Left lung (tissue), 4 donors: ENCODE measurements at regions not wholly inside any gene's neighbourhood (a gene's known extent, or its start where the extent isn't known, plus 50 kb on each side); places are given as distances from the start of the nearest gene placed in this dataset.

ENCODE experiments used
- ATAC-seq: fragments of 200-7000 bp; cut with Tn5 transposase; one replicate; pipeline ENCODE4 v1.9.1; 2020; ENCODE audit warnings: moderate library complexity
- DNase-seq, 4 donors: peaks; one replicate each; pipeline ENCODE4 v3.0.0-alpha.2; 2013 to 2020
- H3K27ac ChIP-seq, 2 donors: fragments of 200-600 bp; sonication (generic) in 1 of 2; one replicate each; pipeline versions ENCODE4 v1.5.0 to v1.8.0; 2020 to 2021
- H3K27me3 ChIP-seq, 2 donors: fragments of 200-600 bp; sonication (generic) in 1 of 2; one replicate each; pipeline versions ENCODE4 v1.5.0 to v1.8.0; 2020 to 2021
- H3K36me3 ChIP-seq, 2 donors: fragments of 200-600 bp; sonication (generic) in 1 of 2; one replicate each; pipeline versions ENCODE4 v1.5.0 to v1.8.0; 2020 to 2021
- H3K4me1 ChIP-seq, 2 donors: fragments of 200-600 bp; one replicate each; pipeline ENCODE4 v1.8.0; 2021
- H3K4me3 ChIP-seq, 2 donors: fragments of 200-600 bp; sonication (generic) in 1 of 2; one replicate each; pipeline versions ENCODE4 v1.5.0 to v1.8.0; 2020 to 2021; ENCODE audit warnings: mild to moderate bottlenecking in 1 of 2
- H3K9me3 ChIP-seq, 2 donors: fragments of 200-600 bp; sonication (generic) in 1 of 2; one replicate each; pipeline versions ENCODE4 v1.5.0 to v1.8.0; 2020 to 2021
- intact Hi-C, 2 donors: fragments of 100-400 bp; cut with DNase I; formaldehyde crosslinking; loops; one replicate each; pipeline versions ENCODE4 v1.11.2 to v1.14.2; 2022
- TF ChIP-seq, protein P1 (sequence below), 2 donors: fragments of 200-600 bp; sonication (generic) in 1 of 2; IDR thresholded peaks; one replicate each; pipeline versions ENCODE4 v1.5.0 to v1.8.0; 2021; ENCODE audit warnings: antibody characterized with exemption in 2 of 2
- donor health status: DM: no; HTN: yes; CAD: no.
- donor health status: DM: no; HTN: no; CAD: no.

DNA sequence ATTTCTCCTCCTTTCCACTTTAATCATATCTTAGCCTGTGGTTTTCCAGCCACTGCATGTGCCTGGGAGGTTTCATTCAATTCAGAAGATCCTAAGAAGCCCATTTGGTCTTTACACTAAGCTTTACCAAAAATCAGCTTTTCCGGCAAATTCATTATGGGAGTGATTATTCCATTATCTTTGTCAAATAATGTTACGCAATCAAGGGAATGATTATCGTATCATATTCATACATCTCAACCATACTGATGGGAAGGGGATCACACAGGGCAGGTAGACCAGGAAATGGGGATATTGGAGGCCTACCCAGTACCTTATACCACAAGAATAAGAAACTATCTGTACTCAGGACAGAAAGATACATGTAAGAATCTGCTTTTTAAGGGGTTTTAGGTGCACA, 440.5 kb downstream of the GPATCH2 start:
- DNase-seq: no peak
- Histone ChIP-seq H3K4me1 (no peaks in the 10 kb centered on the region), H3K27ac (no peak overlapping the region), H3K9me3 (peaks cover 0 to 36% of the 10 kb centered on the region in 2 donors), H3K27me3 (no peaks in the 10 kb centered on the region), H3K36me3 (no peaks in the 10 kb centered on the region), H3K4me3 (no peak overlapping the region)
- TF ChIP-seq, protein P1, sequence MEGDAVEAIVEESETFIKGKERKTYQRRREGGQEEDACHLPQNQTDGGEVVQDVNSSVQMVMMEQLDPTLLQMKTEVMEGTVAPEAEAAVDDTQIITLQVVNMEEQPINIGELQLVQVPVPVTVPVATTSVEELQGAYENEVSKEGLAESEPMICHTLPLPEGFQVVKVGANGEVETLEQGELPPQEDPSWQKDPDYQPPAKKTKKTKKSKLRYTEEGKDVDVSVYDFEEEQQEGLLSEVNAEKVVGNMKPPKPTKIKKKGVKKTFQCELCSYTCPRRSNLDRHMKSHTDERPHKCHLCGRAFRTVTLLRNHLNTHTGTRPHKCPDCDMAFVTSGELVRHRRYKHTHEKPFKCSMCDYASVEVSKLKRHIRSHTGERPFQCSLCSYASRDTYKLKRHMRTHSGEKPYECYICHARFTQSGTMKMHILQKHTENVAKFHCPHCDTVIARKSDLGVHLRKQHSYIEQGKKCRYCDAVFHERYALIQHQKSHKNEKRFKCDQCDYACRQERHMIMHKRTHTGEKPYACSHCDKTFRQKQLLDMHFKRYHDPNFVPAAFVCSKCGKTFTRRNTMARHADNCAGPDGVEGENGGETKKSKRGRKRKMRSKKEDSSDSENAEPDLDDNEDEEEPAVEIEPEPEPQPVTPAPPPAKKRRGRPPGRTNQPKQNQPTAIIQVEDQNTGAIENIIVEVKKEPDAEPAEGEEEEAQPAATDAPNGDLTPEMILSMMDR (IDR thresholded peaks at IDR 0.05): no peak
- intact Hi-C loops: no loop called here
- no peak for ATAC-seq

DNA sequence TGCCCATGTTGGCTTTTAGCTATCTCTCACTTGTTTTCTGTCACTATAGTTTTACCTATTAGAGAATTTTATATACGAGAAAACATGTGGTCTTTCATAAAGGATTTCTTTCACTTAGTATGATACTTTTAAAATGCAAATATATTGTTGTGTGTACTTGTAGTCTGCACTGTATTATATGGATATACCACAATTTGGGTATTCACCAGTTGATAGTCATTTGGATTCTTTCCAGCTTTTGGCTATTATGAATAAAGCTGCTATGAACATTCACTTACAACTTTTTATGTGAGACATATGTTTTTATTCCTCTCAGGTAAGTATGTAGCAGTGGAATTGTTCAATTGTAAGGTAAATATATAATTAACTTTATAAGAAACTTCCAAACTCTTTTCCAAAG, 441.5 kb downstream of the GPATCH2 start:
- Histone ChIP-seq H3K4me1 (no peaks in the 10 kb centered on the region), H3K4me3 (no peak overlapping the region), H3K36me3 (no peaks in the 10 kb centered on the region), H3K9me3 (peaks cover 0 to 36% of the 10 kb centered on the region in 2 donors), H3K27ac (no peak overlapping the region), H3K27me3 (no peaks in the 10 kb centered on the region)
- ATAC-seq (no peak), DNase-seq (no peak)
- TF ChIP-seq, protein P1 (IDR thresholded peaks at IDR 0.05): no peak
- intact Hi-C loops: no loop called here

DNA sequence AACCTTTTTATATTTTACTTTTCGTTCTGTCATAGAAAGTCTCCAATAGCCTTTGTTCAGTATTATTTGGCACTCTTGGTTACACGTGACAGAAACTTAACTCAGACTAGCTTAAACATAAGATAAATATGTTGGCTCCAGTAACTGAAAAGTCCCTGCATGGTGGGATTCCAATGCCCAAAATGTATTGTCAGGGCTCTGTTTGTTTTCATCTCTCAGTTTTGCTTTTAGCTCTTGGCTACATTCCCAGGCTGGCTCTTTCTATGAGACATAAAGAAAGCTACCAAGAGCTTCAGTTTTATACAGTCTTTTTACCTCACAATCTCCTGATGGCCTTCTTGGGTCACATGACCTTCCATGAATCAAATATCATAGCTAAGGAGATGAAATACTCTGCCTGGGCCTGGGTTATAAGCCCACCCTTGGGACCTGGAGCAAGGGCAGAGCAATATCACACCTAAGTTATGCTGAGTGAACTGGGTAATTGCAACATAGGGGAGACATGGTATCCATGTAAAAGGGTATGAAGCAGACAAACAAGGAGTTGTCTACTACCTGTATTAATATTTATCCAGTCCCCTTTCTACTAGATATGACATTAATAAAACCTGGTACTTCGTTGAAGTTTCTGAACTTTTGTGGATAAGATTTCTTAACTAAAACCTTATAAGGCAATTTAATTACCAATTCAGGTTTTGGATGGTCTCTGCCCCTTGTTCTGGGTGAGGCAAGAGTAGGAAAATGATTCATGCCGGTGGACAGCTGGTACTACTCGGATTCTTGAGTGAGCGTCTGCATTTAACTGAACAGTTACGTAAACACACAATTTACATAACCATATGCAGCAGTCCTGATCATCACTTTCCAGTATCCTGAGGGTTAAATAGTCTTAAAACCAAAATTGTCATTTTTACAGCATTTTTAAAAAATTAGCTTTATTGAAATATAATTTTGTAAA, 442.3 kb downstream of the GPATCH2 start:
- DNase-seq (peak in 2 of 4 donors; percentile 32 to 72), ATAC-seq (no peak)
- Histone ChIP-seq H3K4me3 (no peak overlapping the region), H3K4me1 (no peaks in the 10 kb centered on the region), H3K9me3 (peaks cover 0 to 36% of the 10 kb centered on the region in 2 donors), H3K27me3 (no peaks in the 10 kb centered on the region), H3K36me3 (no peaks in the 10 kb centered on the region), H3K27ac (no peak overlapping the region)
- TF ChIP-seq, protein P1 (IDR thresholded peaks at IDR 0.05): no peak
- intact Hi-C loops: no loop called here

DNA sequence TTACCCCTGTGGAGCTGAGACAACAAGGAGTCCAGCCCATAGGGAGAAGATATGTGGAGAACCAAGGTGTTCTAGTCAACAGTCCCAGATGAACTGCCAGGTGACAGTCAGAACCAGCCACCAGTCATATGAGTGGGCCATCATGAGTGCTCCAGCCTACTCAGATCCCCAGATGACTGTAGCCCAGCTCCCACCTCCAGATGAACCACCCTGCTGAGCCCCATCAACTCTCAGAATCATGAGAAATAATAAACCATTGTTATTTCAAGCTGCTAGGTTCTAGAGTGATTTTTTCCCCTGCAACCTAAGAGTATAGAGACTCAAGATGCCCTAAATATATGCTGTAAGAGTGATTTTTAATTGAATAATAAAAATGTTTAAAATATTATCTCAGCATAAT, 444.2 kb downstream of the GPATCH2 start:
- no peak for ATAC-seq
- peaks cover 0 to 36% of the 10 kb centered on the region in 2 donors for H3K9me3 ChIP-seq
- no peak overlapping the region for H3K27ac ChIP-seq
- H3K4me1 ChIP-seq: no peaks in the 10 kb centered on the region
- DNase-seq: no peak
- TF ChIP-seq, protein P1 (IDR thresholded peaks at IDR 0.05): no peak
- H3K36me3 ChIP-seq: no peaks in the 10 kb centered on the region
- no peak overlapping the region for H3K4me3 ChIP-seq
- H3K27me3 ChIP-seq: no peaks in the 10 kb centered on the region
- intact Hi-C loops: no loop called here

DNA sequence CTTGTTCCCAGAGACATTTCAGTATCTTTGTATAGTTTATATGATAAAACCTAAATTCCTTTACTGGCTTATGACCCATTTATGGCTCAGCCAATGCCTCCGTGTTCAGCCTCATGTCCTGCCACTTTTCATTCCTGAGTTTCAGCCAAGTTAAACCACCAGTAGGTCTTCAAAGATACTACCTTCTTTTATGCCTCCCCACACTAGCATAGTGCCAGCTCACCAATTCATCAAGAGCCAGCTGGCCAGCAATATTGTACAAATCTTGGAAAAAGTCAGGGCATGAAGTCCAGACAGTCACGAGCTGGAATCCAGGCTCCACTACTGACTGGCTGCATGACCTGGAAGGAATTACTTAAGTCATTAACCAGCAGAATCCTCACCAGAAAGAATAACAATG, 446.0 kb downstream of the GPATCH2 start:
- Histone ChIP-seq H3K9me3 (peaks cover 0 to 28% of the 10 kb centered on the region in 2 donors), H3K36me3 (no peaks in the 10 kb centered on the region), H3K4me1 (no peaks in the 10 kb centered on the region), H3K4me3 (no peak overlapping the region), H3K27ac (no peak overlapping the region), H3K27me3 (no peaks in the 10 kb centered on the region)
- DNase-seq (no peak), ATAC-seq (no peak)
- intact Hi-C loops: no loop called here
- TF ChIP-seq, protein P1 (IDR thresholded peaks at IDR 0.05): no peak
